GM19395 (cell line): ENCODE measurements at regions not wholly inside any gene's neighbourhood (a gene's known extent, or its start where the extent isn't known, plus 50 kb on each side); places are given as distances from the start of the nearest gene placed in this dataset.

Experiments
- ATAC-seq: cut with Tn5 transposase; IDR thresholded peaks from one replicate; pipeline ENCODE4 v1.9.1; 2021; ENCODE audit warnings: mild to moderate bottlenecking, moderate library complexity; ENCODE audit not compliant: unreplicated experiment

GRCh38 chr5:35367526-35367925, 137.2 kb upstream of the PRLR start:
- no peak for ATAC-seq

- no peak for ATAC-seq
Observed at GRCh38 chr5:35365758-35366157, 135.5 kb upstream of the PRLR start.

DNA sequence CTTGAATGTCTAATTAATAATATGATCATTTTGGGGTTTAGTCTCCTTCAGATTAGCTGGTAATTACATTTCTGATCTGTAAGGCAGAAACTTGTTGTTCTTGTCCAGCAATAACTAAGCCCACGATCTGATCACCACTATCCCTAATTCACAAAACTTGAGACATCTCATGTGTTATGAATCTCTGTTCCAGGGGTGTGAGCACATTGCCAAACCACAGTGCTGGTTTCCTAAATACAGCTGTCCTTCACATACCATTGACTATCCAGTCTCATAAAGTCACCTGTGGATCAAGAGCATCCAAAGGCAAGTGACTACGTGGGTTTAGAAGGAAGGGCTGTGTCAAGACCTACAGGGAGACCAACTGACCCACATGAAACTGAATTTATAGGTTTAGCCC, 134.1 kb upstream of the PRLR start:
- no peak for ATAC-seq

DNA sequence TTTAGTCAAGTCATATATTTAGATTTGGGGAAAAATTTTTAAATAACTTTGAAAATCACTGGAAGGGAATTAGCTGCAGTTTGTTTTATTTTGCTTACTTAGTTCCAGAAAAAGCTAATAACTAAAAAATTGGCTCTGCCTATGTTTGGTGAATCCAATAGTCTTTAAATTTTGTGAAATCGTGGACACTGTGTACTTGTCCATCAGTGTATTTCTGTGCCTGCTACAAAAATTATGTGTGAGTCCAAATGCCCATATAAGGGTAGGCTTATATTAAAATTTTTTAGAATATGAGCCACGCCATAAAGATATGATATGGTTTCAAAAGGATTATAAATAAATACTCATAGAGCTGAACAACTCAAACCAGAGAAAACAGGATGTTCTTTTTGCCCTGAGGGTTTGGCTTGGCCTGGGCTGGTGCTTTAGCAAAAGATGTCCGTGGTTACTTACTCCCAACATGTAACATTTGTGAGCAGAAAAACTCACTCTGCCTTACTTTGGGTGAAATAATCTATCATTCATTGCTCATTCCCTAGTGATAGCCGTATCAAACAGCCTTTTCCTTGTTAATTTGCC, 133.2 kb upstream of the PRLR start:
- no peak for ATAC-seq

DNA sequence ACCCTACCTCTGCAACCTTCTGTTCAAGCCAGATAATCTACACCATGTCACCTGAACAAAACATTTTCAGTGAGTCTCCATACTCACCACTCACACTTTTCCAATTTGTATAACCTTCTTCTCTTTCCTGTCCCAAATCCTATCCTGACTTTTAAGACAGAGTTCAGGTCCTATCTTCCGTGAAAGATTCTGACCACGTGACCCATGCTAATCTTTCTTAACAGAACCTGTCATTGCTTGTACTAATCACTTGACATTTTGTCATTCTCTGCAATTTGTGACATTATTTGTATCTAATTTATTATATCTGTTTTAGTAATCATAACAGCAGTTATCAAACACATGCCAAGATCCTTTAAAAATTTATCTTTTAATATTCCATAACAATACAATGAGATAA, 132.5 kb upstream of the PRLR start:
- no peak for ATAC-seq

GRCh38 chr5:35360671-35361070, 130.4 kb upstream of the PRLR start:
- no peak for ATAC-seq

DNA sequence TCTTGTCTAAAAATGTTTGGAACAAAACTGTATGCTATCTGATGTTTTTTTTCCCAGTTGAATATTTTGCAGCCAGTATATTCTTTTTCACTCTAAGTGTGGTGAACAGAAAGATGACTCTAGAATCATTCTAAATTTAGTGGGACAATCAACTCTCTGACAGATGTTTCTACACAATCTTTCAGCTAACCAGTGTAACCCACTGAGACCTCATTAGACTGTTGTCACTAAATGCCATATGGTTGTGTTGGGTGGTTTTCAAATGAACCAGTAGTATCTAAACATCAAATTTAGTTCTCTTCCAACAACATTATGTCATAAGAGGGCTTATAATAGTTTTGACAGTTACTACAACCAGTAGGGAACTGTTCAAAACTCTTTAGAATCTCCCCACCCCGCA, 129.6 kb upstream of the PRLR start:
- ATAC-seq: no peak

GRCh38 chr5:35357973-35358372, 127.7 kb upstream of the PRLR start:
- no peak for ATAC-seq

- ATAC-seq: no peak
Observed at GRCh38 chr5:35356725-35357124, 126.4 kb upstream of the PRLR start.

- no peak for ATAC-seq
Observed at GRCh38 chr5:35354751-35355150, 124.5 kb upstream of the PRLR start.

GRCh38 chr5:35345222-35345621, 114.9 kb upstream of the PRLR start:
- ATAC-seq: no peak

GRCh38 chr5:35342664-35343063, 112.4 kb upstream of the PRLR start:
- ATAC-seq: no peak

GRCh38 chr5:35341189-35341588, 110.9 kb upstream of the PRLR start:
- no peak for ATAC-seq

- ATAC-seq: no peak
Observed at GRCh38 chr5:35339616-35340100, 109.4 kb upstream of the PRLR start.

DNA sequence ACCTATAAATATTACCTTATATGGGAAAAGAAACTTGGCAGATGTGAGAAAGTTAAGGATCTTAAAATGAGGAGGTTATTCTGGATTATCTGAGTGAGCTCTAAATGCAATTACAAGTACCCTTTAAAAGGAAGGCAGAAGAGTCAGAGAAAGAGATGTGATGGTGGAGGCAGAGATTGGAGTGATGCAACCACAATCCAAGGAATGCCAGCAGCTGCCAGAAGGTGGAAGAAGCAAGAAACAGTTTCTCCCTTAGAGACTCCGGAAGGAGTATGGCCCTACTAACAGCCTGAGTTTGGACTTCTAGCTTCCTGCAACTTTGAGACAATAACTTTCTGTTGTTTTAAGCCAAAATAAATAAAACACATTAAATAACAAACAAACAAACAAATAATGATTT, 108.7 kb upstream of the PRLR start:
- ATAC-seq: no peak

DNA sequence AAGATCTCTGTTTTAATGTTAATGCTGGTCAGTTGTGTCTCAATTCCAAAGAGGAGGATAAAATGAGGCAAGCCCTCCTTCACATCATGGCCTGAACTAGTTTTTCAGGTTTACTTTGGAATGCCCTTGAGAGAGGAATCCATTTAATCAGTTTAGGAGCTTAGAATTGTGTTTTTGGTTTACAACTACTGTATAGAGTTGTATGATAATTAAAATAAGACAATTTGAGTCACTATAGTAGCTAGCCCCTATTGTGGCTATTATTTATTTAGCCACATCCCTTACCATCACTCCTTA, 107.8 kb upstream of the PRLR start:
- ATAC-seq: no peak

GRCh38 chr5:35337340-35338156, 107.3 kb upstream of the PRLR start:
- ATAC-seq: no peak

GRCh38 chr5:35336230-35336629, 105.9 kb upstream of the PRLR start:
- no peak for ATAC-seq

DNA sequence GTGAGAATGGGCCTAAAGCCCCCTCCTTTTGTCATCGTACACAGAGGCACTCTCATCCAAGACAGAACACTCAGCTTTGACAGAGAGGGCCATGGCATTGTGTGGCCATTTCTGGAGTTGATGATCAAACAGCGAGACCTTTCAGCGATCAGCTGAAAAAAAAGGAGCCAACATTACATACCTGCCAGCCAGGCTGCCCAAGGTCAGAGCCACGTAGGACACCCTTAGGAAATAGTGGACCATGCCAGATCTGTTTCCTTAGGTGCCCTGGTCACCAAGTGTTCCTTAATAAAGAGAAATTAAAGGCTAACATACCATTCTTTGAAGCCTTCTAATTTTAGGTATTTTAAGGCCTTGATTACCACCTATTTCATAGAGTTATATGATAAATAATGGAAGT, 105.5 kb upstream of the PRLR start:
- no peak for ATAC-seq

- ATAC-seq: no peak
Observed at GRCh38 chr5:35333366-35333765, 103.1 kb upstream of the PRLR start.

DNA sequence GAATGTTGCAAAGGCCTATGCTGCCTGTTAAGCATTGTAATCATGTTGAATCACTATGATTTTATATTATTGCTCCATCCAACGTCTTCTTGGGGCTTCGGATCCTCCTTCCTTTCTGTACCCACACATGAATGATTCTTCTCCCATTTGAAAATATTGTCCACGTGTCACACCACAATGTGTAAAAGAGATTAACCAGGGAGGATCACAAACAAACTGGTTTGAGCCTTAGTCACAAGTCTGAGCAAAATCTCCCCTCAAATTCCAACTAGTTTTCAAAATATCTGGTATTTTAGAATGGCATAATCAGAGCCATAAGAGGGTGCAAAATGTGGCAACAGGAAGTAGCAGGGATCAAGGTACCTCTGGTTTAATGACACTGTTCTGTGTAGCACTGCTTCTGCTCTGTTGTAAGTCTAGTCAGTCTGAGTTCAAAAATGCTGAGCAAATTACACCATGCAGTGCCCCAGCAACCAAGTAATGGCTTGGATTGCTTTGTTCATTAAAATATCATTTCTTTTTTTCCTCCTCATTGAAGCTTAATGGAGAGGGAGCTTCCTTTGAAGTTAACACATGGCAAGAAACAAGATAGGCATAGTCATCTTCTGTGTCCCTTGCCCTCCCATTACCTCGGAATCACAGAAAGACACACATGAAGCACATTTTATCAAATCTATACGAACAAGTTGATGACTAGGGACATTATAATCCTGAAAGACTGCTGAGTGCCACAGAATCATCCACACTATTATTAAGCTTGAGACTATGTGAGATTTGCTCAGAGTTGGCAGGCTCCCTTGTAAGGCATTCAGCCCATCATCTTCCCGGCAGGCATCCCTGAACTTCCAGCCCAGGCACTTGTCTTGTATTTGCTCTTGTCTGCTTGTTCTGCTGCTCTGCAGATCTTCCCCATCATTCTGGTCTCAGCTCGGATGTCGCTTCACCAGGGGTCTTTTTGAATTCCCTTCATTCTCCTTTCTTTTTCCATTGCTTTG, 102.0 kb upstream of the PRLR start:
- ATAC-seq: no peak

DNA sequence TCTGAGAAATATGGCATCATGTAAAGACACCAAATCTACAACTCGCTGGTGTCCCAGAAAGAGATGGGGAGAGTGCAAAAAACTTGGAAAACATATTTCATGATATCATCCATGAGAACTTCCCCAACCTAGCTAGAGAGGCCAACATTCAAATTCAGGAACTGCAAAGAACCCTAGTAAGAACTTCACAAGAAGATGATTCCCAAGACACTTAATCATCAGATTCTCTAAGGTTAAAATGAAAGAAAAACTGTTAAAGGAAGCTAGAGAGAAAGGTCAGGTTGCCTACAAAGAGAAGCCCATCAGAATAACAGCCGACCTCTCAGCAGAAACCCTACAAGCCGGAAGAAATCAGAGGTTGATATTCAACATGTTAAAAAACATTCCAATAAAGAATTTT, 95.5 kb upstream of the PRLR start:
- ATAC-seq: no peak
